HG03060 (cell line): ENCODE measurements at regions not wholly inside any gene's neighbourhood (a gene's known extent, or its start where the extent isn't known, plus 50 kb on each side); places are given as distances from the start of the nearest gene placed in this dataset.

ENCODE experiments used
- ATAC-seq: cut with Tn5 transposase; IDR thresholded peaks from one replicate; pipeline ENCODE4 v1.9.1; 2021; ENCODE audit warnings: low read depth, moderate number of reproducible peaks; ENCODE audit not compliant: unreplicated experiment

- no peak for ATAC-seq
Observed at GRCh38 chr21:28671549-28672195, 321.0 kb downstream of the LTN1 start.

DNA sequence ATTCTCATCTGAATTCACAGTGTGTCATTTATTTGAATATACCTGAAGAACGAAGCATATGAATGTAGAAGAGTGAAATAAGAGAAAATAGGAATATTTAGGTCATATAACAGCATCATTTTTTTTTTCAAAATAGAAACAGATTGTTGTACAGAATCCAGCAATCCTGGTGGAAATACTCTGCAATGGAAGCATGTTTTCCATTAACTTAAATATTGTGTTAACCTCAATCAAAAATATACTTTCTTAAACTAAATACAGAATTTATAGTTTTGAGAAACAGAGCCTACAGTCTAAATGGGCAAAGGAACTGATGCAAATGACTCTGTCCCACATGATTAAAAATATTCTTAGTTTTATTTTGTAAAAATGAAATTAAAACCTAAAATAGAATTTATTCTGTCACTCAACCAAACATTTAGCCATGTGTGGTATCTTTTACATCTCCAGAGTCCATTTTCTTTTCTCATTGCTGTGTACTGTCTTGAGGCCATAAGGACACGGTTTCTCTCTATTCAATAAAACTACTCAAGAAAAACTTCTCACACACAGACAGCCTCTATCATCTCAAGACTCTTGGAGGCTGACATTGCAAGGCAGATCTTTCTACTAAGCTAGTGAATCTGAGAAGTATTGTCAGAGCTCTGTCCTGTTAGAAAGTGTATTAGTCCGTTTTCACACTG is 322.6 kb downstream of the LTN1 start:
- ATAC-seq = no peak

DNA sequence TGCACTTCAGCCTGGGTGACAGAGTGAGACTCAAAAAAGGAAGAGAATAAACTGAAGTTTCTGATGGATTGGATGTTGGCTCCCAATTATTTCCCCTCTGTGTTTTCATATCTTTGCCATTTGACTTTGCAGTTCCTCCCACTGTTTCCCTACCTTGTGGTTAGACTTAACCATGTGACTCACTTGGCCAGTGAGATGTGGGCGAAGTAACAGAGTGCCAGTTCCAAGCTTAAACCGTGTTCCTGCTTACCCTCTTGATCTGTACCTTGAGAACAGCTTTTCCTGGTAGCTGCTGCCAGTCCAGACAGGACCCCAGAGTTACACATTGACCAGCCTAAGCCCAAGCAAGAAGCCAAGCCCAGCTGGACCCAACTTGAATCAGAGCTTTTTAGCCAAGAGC is 323.4 kb downstream of the LTN1 start:
- ATAC-seq = no peak

GRCh38 chr21:28663754-28664153 is 328.9 kb downstream of the LTN1 start:
- no peak for ATAC-seq

GRCh38 chr21:28663111-28663693 is 329.5 kb downstream of the LTN1 start:
- no peak for ATAC-seq

DNA sequence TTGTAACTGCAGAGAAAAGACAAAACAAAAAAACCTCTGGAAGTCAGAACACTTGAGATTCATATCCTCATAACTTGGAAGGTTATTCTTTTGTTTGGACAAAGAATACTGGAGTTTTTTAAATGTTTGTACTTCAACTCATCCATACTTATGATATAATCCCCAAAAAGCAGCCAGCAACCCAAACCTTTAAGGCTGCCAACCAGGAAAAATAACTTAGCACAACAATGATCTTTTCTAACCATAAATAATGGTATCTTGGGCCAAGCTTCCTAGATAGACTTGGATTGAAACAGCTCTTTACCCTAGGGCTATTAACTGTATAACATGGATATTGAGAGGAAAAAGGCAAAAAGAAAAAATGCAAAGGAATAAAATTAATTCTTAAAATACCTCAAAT is 335.1 kb downstream of the LTN1 start:
- no peak for ATAC-seq

DNA sequence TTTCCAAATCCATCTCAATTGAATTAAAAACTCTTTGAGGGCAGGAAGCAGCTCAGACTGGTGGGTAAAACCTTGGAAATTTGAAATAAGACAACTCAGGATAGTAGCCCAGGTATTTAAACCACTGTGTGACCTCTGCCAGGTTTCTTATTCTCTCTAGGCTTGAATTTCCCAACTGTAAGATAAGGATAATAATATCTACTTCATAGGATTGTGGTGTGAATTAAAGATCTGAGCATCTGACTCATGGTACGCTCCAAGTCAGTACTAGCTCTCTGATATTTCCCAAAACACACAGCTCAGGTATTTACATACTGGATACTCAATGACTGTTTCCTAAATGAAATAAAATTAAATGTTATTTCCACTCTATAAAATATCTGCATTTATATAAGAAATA is 337.2 kb downstream of the LTN1 start:
- no peak for ATAC-seq

DNA sequence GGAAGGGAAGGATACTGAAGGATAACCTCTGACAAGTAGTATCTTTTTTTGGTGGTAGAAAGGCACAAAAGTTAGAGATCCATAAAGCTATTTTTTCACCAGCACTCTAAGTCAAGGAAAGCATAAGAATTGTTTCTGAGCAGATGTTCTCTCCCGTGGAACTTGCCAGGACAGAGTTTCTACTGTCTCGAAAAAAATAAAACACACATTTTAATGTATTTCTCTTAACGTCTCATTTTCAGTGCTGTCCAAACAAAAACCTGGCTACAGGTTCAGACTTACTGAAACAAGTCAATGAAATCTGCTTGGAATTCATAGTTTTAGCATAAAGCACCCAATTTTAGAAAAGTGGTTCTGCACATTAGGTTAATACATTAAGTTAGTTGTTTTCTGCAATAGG is 338.3 kb downstream of the LTN1 start:
- ATAC-seq = no peak

DNA sequence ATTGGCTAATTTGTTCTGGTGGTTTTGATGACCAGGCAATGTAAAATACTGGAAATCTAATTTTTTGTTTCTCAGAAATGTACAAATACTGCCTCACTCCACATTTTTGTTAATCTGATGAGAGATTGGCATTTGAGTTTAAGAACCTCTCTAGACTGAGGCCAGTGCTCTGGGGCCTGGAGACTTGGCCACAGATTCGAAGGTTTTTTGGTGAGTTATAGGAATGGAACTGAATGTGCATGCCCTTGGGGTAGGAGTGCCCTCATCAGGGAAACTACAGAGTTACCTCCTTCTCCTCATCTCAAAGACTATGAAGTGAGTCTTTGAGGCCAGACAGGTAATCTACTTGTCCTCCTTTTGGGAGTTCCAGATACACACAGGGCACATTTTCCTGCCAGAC is 347.9 kb downstream of the LTN1 start:
- no peak for ATAC-seq

DNA sequence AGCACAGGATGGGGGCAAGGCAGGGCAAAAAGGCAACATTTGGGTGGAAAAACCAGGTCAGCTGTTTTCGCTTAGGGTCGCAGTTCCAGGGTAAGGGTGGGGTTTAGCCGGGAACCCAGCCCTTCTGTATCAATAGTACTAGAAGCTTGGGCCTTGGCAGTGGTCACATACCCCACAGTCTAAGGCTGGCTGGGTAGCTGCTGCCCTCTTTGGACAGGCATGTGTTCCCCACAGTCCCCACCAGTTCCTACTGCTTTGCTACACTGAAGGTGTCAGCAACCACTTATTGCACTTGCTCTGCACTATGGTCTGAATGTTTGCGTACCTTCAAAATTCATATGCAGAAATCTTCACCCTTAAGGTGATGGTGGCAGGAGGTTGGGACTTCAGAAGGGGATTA is 349.8 kb downstream of the LTN1 start:
- no peak for ATAC-seq

DNA sequence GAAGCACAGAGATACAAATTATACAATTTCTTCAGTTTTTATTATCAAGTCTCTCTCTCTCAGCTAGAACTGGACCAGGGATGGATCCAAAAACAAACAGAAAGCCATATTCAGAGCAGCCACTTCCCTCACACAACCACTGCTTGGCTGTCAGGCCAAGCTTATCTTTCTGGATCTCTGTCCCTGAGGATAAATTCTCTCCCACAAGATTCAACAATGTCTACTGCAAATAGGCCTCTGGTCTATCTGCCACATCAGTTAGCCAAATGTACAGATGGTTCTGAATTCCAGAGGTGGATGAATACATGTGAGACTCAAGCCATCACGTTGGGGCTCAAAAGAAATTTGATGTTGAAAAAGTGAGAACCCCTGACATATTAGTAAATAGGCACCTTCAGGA is 350.9 kb downstream of the LTN1 start:
- ATAC-seq = no peak

- ATAC-seq = no peak
Observed at GRCh38 chr21:28640326-28640725, 352.4 kb downstream of the LTN1 start.

DNA sequence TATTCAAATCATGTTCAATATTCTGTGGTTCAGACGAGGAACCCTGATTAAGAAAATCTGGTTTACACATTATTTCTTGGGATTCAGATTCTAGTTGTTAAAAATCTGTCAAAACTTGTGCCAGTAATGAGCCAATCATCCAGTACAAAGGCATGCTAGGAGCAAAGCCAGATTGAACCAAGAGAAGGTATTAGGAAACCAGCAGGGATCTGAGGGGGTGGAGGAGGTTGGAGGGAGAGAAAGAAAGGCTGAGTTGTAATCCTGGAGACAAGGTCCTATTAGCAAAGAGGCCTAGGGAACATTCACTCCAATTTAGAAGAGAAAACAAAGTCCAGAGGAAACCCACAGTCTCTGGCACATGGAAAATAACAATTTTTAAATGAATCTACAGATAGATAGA is 352.9 kb downstream of the LTN1 start:
- ATAC-seq = no peak

GRCh38 chr21:28636752-28637691 is 355.7 kb downstream of the LTN1 start:
- no peak for ATAC-seq

DNA sequence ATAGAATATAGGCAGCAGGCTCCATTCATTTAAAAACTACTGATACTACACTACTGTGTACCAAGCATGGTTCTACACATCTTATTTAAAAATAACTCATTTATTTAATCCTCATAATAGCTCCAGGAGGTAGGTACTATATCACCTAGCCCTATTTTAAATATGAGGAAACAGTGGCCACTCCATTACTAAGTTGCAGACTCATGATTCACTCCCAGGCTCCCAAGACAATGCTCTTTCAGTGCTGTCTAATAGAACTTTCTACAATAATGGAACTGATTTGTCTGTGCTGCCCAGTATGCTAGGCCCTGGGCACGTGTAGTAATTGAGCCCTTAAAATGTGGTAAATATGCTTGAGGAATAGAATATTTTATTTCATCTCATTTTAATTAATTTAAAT is 357.1 kb downstream of the LTN1 start:
- ATAC-seq = no peak

DNA sequence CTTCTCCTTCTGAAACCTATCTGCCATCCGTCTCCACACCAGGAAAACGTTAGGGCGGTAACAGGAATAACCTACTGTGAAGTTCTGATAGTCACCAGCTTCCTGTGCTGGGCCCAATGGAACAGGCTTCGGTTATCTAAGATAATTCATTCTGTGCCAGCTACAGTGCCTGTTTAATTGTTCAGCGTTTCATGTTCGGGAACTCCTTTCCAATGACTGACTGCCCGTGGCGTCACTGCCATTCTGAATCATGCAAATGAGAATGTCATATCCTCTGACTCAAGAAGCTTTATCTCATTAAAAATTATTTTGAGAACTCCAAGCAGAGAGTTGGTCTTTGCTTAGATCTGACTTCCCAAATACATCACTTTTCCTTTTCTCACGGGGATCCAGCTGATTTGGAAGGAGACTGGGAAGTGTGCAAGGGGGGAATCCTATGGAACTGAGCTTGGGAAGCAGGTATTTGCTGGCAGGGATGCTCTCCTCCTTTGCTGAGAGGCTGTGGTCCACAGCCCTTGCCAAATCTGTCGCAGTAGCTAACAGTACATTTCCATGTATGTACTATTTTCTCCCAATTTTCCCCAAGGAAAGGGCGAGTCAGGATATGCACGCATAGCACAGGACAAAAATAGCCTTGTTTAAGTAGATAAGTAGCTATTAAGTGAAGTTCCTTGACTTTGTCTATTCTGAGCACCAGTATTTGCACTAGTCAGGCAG is 358.7 kb downstream of the LTN1 start:
- ATAC-seq = no peak

DNA sequence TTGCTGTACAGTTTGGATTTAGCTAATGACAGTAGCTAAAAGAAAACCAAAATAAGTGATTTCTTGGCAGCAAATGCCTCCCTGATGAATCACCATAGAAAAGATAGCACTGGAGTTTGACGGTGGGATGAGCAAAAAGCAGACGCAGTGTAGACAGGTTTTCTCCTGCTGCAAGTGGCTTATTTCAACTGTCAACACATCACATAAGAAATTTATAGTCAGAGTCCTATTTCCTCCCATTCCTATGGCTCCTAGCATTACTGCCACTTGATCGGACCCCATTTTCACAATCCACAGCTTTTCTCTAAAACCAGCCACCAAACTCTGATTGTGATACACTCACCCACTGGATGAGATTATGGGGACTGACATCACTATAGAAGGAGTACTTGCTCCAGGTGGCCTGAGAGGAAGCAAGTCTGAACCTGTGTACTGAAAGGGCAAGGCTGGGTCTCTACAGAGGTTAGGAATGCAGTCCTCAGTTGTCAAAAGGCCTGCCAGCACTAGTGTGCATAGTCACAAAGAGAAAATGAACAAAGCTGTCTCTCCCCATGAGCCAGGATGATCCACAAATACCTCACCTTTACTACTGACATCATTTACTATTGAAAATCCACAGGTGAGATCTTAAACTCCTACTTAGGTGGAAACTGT is 359.8 kb downstream of the LTN1 start:
- no peak for ATAC-seq

DNA sequence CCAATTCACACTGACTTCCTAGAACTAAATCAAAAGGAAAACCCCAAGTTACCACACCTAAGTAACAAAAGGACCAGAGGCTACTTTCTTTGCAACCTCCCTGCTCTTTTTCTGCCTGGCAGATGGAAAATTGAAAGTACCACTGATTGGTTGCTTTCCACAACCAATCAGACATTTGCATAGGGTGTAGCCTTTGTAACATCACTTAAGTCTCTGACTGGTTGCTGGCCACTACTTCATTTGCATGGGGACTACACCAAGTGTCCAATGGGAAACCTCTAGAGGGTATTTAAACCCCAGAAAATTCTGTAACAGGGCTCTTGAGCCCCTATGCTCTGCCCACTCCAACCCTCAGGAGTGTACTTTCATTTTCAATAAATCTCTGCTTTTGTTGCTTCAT is 365.0 kb downstream of the LTN1 start:
- no peak for ATAC-seq

DNA sequence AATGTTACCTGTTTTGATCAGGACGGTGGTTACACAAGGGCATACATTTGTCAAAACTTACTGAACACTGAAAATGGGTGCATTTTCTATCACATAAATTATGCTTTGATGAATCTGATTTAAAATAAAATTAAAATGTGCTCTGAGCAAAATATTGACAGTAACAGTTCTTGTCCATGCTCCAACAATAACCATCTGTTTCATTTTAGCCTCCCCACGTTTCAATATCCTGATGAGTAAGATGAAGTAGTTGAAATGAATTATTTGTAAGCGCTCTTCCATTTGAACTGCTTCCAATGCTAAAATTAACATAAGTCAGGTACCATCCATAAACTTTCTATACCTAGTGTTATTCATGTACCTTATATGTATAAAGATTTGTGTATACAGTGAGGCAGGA is 365.4 kb downstream of the LTN1 start:
- ATAC-seq = no peak

GRCh38 chr21:28624626-28625025 is 368.1 kb downstream of the LTN1 start:
- no peak for ATAC-seq
